WTC11 (cell line): ENCODE measurements at regions not wholly inside any gene's neighbourhood (a gene's known extent, or its start where the extent isn't known, plus 50 kb on each side); places are given as distances from the start of the nearest gene placed in this dataset.

ENCODE experiments used
- FOXK1 ChIP-seq: sonication (generic); formaldehyde crosslinking; IDR thresholded peaks from 2 replicates; pipeline ENCODE4 v1.8.0; 2022; ENCODE audit warnings: mild to moderate bottlenecking, moderate library complexity, missing genetic modification reagents
- JAZF1 ChIP-seq: fragments of 250-450 bp; sonication (Bioruptor Pico); IDR thresholded peaks from 2 replicates; pipeline ENCODE4 v1.9.0; 2021; ENCODE audit warnings: moderate library complexity, mild to moderate bottlenecking, inconsistent platforms
- TCF7 ChIP-seq: sonication (generic); formaldehyde crosslinking; IDR thresholded peaks from 2 replicates; pipeline ENCODE4 v1.8.0; 2022; ENCODE audit warnings: mild to moderate bottlenecking, low read depth, missing genetic modification reagents, moderate library complexity
- ZNF317 ChIP-seq: sonication (generic); formaldehyde crosslinking; IDR thresholded peaks from 2 replicates; pipeline ENCODE4 v1.8.1; 2023; ENCODE audit warnings: low read depth, mild to moderate bottlenecking, moderate library complexity, missing genetic modification reagents, borderline replicate concordance
- ZNF396 ChIP-seq: fragments of 250-450 bp; sonication (Bioruptor Pico); IDR thresholded peaks from 2 replicates; pipeline ENCODE4 v1.8.0; 2021; ENCODE audit warnings: mild to moderate bottlenecking, moderate library complexity, borderline replicate concordance
- TF ChIP-seq, protein P1 (sequence below): fragments of 200-600 bp; IDR thresholded peaks from 2 replicates; pipeline ENCODE4 v1.8.0; 2022; ENCODE audit warnings: antibody characterized with exemption
- TF ChIP-seq, protein P2 (sequence below): sonication (generic); formaldehyde crosslinking; IDR thresholded peaks from 2 replicates; pipeline ENCODE4 v1.8.1; 2022; ENCODE audit warnings: low read depth, missing genetic modification reagents, borderline replicate concordance
- TF ChIP-seq, protein P3 (sequence below): sonication (generic); formaldehyde crosslinking; IDR thresholded peaks from 2 replicates; pipeline ENCODE4 v1.8.1; 2023; ENCODE audit warnings: mild to moderate bottlenecking, missing genetic modification reagents
- TF ChIP-seq, protein P4 (sequence below): sonication (generic); formaldehyde crosslinking; IDR thresholded peaks from 2 replicates; pipeline ENCODE4 v1.8.1; 2022; ENCODE audit warnings: missing genetic modification reagents, borderline replicate concordance
- TF ChIP-seq, protein P5 (sequence below): sonication (generic); formaldehyde crosslinking; conservative IDR thresholded peaks from 2 replicates; pipeline ENCODE4 v1.8.1; 2023; ENCODE audit warnings: mild to moderate bottlenecking, low read depth, missing genetic modification reagents, moderate library complexity
- TF ChIP-seq, protein P6 (sequence below): sonication (generic); formaldehyde crosslinking; IDR thresholded peaks from 2 replicates; pipeline ENCODE4 v1.8.1; 2023; ENCODE audit warnings: mild to moderate bottlenecking, missing genetic modification reagents, borderline replicate concordance

DNA sequence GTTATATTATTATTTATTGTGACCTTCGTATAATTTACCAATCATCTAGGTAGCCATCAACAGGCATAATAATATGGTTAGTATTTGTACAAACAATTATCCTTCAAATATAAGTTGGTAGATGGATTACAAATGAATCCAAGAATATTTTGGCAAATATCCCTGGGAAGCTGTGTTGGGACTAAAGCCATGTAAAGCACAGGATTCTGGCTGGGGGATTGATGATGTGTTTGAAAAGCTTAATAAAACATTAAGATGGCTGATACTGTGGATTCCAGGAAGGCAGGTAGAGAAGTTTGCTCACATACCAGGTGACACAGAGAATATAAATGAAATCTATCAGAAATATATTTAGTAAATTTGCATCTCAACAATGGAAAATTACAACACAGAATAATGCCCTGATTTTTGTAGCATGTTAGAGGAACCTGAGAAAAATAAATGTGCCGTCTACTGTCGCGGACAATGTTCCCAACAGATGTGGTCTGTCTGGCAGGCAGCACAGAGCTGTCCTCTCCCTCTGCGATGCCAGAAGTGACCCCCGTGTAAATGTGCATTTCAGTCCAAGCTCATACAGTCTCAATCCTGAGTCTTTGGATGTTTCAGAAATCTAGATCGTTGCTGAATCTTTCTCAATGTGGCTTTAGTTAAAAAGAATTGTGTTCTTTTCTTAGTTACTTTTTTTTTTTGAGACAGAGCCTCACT is 125.0 kb downstream of the TEX36 start:
- TF ChIP-seq, protein P1, sequence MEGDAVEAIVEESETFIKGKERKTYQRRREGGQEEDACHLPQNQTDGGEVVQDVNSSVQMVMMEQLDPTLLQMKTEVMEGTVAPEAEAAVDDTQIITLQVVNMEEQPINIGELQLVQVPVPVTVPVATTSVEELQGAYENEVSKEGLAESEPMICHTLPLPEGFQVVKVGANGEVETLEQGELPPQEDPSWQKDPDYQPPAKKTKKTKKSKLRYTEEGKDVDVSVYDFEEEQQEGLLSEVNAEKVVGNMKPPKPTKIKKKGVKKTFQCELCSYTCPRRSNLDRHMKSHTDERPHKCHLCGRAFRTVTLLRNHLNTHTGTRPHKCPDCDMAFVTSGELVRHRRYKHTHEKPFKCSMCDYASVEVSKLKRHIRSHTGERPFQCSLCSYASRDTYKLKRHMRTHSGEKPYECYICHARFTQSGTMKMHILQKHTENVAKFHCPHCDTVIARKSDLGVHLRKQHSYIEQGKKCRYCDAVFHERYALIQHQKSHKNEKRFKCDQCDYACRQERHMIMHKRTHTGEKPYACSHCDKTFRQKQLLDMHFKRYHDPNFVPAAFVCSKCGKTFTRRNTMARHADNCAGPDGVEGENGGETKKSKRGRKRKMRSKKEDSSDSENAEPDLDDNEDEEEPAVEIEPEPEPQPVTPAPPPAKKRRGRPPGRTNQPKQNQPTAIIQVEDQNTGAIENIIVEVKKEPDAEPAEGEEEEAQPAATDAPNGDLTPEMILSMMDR: no peak
- TF ChIP-seq JAZF1 (CRISPR knock-in tag) (no peak), FOXK1 (CRISPR knock-in tag) (no peak), ZNF317 (CRISPR knock-in tag) (no peak), TCF7 (CRISPR knock-in tag) (no peak), ZNF396 (no peak)
- TF ChIP-seq, protein P2, sequence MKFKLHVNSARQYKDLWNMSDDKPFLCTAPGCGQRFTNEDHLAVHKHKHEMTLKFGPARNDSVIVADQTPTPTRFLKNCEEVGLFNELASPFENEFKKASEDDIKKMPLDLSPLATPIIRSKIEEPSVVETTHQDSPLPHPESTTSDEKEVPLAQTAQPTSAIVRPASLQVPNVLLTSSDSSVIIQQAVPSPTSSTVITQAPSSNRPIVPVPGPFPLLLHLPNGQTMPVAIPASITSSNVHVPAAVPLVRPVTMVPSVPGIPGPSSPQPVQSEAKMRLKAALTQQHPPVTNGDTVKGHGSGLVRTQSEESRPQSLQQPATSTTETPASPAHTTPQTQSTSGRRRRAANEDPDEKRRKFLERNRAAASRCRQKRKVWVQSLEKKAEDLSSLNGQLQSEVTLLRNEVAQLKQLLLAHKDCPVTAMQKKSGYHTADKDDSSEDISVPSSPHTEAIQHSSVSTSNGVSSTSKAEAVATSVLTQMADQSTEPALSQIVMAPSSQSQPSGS (CRISPR knock-in tag): no peak
- TF ChIP-seq, protein P3, sequence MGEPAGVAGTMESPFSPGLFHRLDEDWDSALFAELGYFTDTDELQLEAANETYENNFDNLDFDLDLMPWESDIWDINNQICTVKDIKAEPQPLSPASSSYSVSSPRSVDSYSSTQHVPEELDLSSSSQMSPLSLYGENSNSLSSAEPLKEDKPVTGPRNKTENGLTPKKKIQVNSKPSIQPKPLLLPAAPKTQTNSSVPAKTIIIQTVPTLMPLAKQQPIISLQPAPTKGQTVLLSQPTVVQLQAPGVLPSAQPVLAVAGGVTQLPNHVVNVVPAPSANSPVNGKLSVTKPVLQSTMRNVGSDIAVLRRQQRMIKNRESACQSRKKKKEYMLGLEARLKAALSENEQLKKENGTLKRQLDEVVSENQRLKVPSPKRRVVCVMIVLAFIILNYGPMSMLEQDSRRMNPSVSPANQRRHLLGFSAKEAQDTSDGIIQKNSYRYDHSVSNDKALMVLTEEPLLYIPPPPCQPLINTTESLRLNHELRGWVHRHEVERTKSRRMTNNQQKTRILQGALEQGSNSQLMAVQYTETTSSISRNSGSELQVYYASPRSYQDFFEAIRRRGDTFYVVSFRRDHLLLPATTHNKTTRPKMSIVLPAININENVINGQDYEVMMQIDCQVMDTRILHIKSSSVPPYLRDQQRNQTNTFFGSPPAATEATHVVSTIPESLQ (CRISPR knock-in tag): no peak
- TF ChIP-seq, protein P4, sequence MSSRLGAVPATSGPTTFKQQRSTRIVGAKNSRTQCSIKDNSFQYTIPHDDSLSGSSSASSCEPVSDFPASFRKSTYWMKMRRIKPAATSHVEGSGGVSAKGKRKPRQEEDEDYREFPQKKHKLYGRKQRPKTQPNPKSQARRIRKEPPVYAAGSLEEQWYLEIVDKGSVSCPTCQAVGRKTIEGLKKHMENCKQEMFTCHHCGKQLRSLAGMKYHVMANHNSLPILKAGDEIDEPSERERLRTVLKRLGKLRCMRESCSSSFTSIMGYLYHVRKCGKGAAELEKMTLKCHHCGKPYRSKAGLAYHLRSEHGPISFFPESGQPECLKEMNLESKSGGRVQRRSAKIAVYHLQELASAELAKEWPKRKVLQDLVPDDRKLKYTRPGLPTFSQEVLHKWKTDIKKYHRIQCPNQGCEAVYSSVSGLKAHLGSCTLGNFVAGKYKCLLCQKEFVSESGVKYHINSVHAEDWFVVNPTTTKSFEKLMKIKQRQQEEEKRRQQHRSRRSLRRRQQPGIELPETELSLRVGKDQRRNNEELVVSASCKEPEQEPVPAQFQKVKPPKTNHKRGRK (CRISPR knock-in tag): no peak
- TF ChIP-seq, protein P5, sequence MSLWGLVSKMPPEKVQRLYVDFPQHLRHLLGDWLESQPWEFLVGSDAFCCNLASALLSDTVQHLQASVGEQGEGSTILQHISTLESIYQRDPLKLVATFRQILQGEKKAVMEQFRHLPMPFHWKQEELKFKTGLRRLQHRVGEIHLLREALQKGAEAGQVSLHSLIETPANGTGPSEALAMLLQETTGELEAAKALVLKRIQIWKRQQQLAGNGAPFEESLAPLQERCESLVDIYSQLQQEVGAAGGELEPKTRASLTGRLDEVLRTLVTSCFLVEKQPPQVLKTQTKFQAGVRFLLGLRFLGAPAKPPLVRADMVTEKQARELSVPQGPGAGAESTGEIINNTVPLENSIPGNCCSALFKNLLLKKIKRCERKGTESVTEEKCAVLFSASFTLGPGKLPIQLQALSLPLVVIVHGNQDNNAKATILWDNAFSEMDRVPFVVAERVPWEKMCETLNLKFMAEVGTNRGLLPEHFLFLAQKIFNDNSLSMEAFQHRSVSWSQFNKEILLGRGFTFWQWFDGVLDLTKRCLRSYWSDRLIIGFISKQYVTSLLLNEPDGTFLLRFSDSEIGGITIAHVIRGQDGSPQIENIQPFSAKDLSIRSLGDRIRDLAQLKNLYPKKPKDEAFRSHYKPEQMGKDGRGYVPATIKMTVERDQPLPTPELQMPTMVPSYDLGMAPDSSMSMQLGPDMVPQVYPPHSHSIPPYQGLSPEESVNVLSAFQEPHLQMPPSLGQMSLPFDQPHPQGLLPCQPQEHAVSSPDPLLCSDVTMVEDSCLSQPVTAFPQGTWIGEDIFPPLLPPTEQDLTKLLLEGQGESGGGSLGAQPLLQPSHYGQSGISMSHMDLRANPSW (CRISPR knock-in tag): no peak
- TF ChIP-seq, protein P6, sequence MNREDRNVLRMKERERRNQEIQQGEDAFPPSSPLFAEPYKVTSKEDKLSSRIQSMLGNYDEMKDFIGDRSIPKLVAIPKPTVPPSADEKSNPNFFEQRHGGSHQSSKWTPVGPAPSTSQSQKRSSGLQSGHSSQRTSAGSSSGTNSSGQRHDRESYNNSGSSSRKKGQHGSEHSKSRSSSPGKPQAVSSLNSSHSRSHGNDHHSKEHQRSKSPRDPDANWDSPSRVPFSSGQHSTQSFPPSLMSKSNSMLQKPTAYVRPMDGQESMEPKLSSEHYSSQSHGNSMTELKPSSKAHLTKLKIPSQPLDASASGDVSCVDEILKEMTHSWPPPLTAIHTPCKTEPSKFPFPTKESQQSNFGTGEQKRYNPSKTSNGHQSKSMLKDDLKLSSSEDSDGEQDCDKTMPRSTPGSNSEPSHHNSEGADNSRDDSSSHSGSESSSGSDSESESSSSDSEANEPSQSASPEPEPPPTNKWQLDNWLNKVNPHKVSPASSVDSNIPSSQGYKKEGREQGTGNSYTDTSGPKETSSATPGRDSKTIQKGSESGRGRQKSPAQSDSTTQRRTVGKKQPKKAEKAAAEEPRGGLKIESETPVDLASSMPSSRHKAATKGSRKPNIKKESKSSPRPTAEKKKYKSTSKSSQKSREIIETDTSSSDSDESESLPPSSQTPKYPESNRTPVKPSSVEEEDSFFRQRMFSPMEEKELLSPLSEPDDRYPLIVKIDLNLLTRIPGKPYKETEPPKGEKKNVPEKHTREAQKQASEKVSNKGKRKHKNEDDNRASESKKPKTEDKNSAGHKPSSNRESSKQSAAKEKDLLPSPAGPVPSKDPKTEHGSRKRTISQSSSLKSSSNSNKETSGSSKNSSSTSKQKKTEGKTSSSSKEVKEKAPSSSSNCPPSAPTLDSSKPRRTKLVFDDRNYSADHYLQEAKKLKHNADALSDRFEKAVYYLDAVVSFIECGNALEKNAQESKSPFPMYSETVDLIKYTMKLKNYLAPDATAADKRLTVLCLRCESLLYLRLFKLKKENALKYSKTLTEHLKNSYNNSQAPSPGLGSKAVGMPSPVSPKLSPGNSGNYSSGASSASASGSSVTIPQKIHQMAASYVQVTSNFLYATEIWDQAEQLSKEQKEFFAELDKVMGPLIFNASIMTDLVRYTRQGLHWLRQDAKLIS: no peak
